ENCODE measurements at regions not wholly inside any gene's neighbourhood (a gene's known extent, or its start where the extent isn't known, plus 50 kb on each side); places are given as distances from the start of the nearest gene placed in this dataset.
"Not testable (repeated sequence)": the region's sequence is repeated elsewhere in the genome, so short reads cannot be mapped to it uniquely, and the experiment has no call there.

GRCh38 chr2:163949693-163950092 is 213.9 kb upstream of the FIGN start:
- no peak for DNase-seq (ENCODE audit: low spot score)

DNA sequence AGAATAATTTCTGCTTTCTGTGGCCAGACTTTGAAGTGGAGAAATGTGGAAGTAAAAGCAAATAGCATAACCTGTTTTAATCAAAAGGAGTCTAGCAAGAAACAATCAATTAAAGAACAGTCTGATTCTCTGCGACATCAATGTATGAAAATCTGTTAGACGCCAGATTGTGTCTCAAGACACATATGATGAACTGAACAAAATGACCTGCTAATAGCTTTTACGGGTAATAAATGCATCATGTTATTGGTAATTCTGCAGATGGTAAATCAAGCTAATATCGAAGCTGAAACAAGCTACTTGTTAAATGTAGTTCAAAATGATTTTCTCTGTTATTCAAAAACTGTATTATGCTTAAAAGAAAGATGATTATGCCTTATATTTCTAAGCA is 208.5 kb upstream of the FIGN start:
- DNase-seq (ENCODE audit: low spot score), result no peak

DNA sequence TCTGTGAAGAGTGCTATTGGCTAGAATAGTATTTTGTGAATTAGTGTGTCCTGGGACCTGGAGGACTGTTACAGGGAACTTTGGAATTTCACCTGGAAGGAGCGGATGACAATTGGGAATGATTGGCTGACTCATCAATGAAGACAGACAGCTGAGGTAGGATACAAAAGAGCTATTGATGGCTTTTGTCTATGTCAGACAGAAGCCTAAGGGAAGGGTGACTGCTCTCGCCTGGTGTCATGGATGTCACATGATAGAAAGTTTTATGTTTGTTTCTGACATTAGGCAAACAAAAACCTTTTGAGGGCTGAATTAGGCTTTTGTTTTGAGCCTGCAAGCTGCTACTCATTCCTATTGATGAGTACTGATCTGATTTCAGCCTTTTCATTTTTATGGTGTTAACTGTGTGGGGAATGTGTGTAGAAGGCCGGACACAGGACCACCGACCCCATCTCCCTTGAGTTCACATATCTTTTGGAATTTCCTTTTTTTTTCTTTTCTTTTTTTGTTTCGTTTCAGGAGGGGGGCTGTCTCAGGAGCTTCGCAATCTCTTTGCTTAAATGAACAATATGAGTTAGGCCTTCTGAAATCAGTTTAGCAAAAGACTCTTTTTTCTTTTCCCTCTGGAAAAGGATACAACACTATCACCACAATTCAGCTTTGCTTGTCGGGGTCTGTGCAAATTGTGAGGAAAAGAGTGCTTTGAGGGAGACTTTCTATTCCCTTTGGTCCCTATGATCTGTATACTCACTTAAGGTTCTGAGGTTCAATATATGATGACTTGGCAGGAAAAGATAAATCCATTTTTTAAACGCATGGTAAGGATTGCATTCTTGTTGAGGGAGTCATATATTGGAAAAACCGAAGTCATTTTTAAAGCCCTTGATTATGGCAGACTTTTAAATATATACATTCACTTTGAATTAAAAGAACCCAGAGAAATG is 207.9 kb upstream of the FIGN start:
- DNase-seq (ENCODE audit: low spot score), result no peak

DNA sequence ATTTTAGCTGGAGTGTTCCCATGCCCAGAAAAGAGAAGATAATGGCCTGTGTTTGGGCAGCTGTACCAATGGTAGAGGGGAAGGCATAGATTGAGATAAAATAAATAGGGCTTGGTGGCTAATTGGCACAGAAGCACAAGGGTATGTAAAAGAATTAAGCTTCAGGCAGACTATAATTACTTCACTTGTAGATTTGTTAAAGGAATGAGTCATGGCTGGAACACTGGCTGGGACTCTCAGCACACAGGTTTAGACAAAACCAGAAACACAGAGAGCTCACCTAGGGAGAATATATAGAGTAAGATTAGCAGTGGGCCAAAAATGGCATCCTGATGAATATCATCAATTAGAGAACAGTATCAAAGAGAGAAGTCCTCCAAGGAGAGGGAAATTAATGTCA is 198.3 kb upstream of the FIGN start:
- DNase-seq (ENCODE audit: low spot score), result no peak

DNA sequence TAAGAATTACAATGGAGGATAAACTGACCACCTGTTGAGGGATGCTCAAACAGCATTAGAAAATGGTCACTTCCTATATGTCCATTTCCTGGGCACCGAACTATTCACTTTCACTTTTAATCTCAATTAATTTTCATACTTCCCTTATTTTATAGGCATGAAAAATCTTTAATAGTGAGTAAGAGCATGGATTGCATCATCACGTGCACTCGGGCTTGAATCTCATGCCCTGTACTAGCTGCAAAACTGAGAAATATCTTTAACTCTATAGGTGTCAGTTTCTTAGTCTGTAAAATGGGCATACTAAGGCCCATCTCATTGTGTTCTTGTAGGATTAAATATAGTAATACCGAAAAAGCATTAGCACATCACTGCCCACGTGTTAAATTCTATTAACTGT is 183.9 kb upstream of the FIGN start:
- DNase-seq (ENCODE audit: low spot score), result no peak

- DNase-seq (ENCODE audit: low spot score), result not testable (repeated sequence)
Observed at GRCh38 chr2:163914486-163914885, 178.7 kb upstream of the FIGN start.

DNA sequence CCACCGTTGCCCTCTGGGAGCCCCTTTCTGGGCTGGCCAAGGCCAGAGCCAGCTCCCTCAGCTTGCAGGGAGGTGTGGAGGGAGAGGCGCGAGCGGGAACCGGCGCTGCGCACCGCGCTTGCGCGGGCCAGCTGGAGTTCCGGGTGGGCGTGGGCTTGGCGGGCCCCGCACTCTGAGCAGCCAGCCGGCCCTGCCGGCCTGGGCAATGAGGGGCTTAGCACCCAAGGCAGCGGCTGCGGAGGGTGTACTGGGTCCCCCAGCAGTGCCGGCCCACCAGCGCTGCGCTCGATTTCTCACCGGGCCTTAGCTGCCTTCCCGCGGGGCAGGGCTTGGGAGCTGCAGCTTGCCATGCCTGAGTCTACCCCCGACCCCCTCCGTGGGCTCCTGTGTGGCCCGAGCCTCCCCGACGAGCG is 177.7 kb upstream of the FIGN start:
- not testable (repeated sequence) for DNase-seq (ENCODE audit: low spot score)

- DNase-seq (ENCODE audit: low spot score), result no peak
Observed at GRCh38 chr2:163909411-163910080, 173.7 kb upstream of the FIGN start.

- DNase-seq (ENCODE audit: low spot score), result no peak
Observed at GRCh38 chr2:163906410-163906809, 170.6 kb upstream of the FIGN start.

DNA sequence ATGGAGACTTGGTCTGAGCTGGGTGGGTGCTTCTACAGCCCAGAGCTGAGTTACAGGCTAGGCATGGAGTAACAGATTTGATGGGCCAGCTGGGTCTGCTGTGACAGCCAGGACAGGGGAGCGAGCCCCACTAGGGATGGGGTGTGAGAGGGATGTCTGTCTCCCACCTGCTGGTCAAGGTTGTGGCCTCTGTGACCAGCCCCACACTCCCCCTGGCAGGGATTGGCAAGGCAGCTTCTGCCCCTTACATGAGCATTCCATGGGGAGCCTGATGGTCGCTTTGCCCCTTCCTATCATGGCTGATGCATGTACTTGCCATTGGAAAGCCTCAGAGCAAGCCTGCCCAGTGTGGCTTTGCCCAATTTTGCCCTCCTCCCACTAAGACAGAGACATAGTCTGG is 162.0 kb upstream of the FIGN start:
- no peak for DNase-seq (ENCODE audit: low spot score)

- not testable (repeated sequence) for DNase-seq (ENCODE audit: low spot score)
Observed at GRCh38 chr2:163893444-163893843, 157.6 kb upstream of the FIGN start.

DNA sequence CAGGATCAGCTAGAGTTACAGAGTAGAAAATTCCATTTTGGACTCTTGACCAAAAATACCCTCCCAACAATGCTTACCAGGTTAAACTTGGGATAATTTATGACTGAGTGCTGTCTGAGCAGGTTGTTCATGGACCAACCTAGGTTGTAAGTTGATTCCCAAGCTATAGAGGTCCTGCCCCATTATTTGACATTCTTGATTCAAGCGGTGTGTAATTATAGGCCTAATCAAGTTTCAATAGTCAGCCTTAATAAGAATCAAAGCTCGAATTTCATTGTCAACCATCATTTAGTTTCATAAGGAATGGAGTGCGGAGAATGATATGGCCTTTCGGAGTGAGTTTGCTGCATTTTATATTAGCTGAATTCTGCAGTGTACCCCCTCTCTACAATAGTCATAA is 152.8 kb upstream of the FIGN start:
- no peak for DNase-seq (ENCODE audit: low spot score)

DNA sequence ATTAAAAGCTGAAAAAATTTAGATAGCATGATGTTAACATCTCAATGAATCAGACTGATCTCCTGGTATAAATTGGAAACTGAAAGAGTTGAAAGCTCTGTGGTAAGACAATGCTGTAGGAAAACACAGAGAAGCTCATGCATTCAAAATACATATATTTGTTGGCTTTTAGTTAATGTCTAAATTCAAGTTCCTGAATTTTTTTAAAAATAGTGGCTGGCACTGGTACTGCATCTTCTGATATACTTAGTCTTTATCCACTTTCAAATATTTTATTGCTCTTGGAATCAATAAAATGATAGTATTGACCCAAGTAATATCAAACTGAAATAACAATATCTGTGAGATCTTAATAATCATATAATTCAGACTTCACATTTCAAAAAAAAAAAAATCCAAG is 151.4 kb upstream of the FIGN start:
- DNase-seq (ENCODE audit: low spot score), result no peak

DNA sequence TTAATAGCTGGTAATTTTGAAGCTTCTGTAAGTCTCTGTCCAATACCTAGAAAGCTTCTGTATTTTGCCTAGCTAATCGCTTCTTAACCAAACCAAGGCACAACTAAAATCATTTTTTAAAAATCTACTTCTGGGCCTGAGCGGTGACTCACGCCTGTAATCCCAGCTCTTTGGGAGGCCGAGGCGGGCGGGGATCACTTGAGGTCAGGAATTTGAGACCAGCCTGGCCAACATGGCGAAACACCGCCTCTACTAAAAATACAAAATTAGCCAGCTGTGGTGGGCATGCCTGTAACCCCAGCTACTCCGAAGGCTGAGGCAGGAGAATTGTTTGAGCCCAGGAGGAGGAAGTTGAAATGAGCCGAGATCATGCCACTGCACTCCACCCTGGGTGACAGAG is 148.6 kb upstream of the FIGN start:
- DNase-seq (ENCODE audit: low spot score), result no peak

- DNase-seq (ENCODE audit: low spot score), result peak; percentile 29
Observed at GRCh38 chr2:163878718-163879117, 142.9 kb upstream of the FIGN start.

DNA sequence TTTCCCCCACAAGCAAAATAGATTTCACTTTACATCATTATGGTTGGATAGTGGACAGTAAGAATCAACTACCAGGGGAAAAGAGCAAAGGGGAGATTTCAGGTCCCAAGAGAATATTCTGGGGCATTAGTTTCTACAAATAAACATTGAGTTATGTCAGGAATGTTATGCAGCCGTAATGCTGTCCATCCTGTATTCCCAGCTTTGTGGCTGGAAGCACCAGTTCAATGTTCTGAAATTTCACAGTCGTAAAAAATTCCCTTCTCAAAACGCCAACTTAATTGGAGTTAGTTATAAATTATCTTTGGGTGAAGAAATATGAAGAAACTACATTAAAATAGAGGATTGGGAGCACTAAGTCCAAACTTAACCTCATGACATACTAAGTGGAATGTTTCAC is 141.5 kb upstream of the FIGN start:
- no peak for DNase-seq (ENCODE audit: low spot score)

DNA sequence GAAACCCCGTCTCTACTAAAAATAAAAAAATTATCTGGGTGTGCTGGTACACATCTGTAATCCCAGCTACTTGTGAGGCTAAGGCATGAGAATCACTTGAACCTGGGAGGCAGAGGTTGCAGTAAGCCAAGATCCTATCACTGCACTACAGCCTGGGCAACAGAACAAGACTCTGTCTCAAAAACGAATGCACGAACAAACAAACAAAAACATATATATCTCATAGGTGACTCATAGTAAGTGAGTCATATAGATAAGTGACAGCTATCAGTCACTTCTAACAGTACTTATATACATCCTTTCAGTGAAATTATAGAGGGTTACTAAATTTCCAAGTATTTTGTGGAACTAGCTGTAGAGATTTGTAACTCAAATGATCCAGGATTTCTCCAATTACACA is 127.3 kb upstream of the FIGN start:
- peak; percentile 16 for DNase-seq (ENCODE audit: low spot score)

GRCh38 chr2:163859951-163860350 is 124.1 kb upstream of the FIGN start:
- DNase-seq (ENCODE audit: low spot score), result no peak

GRCh38 chr2:163856941-163857340 is 121.1 kb upstream of the FIGN start:
- no peak for DNase-seq (ENCODE audit: low spot score)

DNA sequence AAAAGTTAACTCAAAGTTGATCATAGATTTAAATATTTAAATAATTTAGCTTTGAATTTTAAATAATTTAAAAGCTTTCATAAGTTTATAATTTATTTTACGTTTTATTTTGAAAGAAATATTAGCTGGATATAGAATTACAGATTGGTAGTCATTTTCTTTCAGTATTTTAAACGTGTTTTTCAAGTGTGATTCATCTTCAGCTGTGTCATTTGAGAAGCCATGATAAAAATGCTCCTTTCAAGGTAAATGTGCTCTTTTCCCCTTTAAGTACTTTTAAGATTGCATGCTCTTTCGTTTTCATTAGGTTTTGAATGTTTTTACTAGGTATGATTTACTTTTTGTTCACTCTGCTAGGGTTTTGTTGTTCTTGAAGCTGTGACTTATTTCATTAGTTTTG is 116.8 kb upstream of the FIGN start:
- no peak for DNase-seq (ENCODE audit: low spot score)

- DNase-seq (ENCODE audit: low spot score), result no peak
Observed at GRCh38 chr2:163849756-163850435, 114.1 kb upstream of the FIGN start.

- no peak for DNase-seq (ENCODE audit: low spot score)
Observed at GRCh38 chr2:163838890-163839289, 103.1 kb upstream of the FIGN start.

- no peak for DNase-seq (ENCODE audit: low spot score)
Observed at GRCh38 chr2:163836167-163836566, 100.4 kb upstream of the FIGN start.

Data from RKO (cell line).